K562 (cell line): ENCODE measurements at regions not wholly inside any gene's neighbourhood (a gene's known extent, or its start where the extent isn't known, plus 50 kb on each side); places are given as distances from the start of the nearest gene placed in this dataset.

Source experiments
- CC2D1A ChIP-seq: fragments of 450-650 bp; IDR thresholded peaks from 2 replicates; pipeline ENCODE4 v1.6.1; 2017; ENCODE audit warnings: mild to moderate bottlenecking
- GTF2F1 ChIP-seq: IDR thresholded peaks from 2 replicates; pipeline ENCODE4 v1.6.1; 2011; ENCODE audit warnings: low read depth, low read length, improper control_type of control experiment
- KAT2B ChIP-seq: IDR thresholded peaks from one replicate; pipeline ENCODE4 v1.6.1; 2012; ENCODE audit warnings: low read depth, mild to moderate bottlenecking, control low read depth, inconsistent platforms, low read length, moderate library complexity
- MYBL2 ChIP-seq, 2 experiments: fragments of 450-650 bp in 1 of 2; sonication (generic) in 1 of 2; formaldehyde crosslinking in 1 of 2; IDR thresholded peaks; 2 replicates each; pipeline versions ENCODE4 v1.6.1 to v1.8.1; 2017 to 2022; ENCODE audit warnings: borderline replicate concordance in 1 of 2, inconsistent platforms in 1 of 2, low read depth in 1 of 2, mild to moderate bottlenecking in 1 of 2, missing genetic modification reagents in 1 of 2, moderate library complexity in 1 of 2
- SMAD3 ChIP-seq: fragments of 450-650 bp; formaldehyde crosslinking; conservative IDR thresholded peaks from 2 replicates; pipeline ENCODE4 v1.4.0; 2020; ENCODE audit warnings: mild to moderate bottlenecking
- YBX1 ChIP-seq: fragments of 450-650 bp; IDR thresholded peaks from 2 replicates; pipeline ENCODE4 v1.7.1; 2016; ENCODE audit warnings: mild to moderate bottlenecking
- ZFX ChIP-seq: sonication (generic); formaldehyde crosslinking; IDR thresholded peaks from 2 replicates; pipeline ENCODE4 v1.8.0; 2022; ENCODE audit warnings: mild to moderate bottlenecking, missing genetic modification reagents, moderate library complexity
- TF ChIP-seq, protein P1 (sequence below): sonication (generic); formaldehyde crosslinking; IDR thresholded peaks from 2 replicates; pipeline ENCODE4 v1.8.0; 2022; ENCODE audit warnings: mild to moderate bottlenecking, missing genetic modification reagents
- TF ChIP-seq, protein P2 (sequence below): sonication (generic); formaldehyde crosslinking; IDR thresholded peaks from 2 replicates; pipeline ENCODE4 v1.8.0; 2022; ENCODE audit warnings: mild to moderate bottlenecking, missing genetic modification reagents, borderline replicate concordance
- TF ChIP-seq, protein P3 (sequence below): sonication (generic); formaldehyde crosslinking; IDR thresholded peaks from 2 replicates; pipeline ENCODE4 v1.8.0; 2022; ENCODE audit warnings: mild to moderate bottlenecking, missing genetic modification reagents

DNA sequence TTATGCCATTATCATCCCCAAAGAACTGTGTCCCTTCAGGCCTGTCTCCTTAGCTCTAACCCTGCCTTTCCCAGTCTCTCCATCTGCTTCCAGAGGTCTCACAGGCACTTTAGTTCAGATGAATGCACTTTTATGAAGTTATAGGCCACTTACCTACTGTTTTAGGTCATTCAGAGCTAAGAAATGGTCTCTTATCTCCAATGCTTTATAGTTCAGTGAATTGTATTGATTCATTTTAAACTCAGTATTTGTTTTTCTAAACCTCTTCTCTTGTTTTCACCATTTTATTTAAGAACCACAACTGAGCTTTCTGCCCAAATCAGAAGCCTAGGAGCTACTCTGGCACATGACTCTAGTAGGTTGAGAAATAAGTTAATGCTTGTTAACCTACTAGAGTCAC, 197.5 kb upstream of the ATP2B1 start:
- TF ChIP-seq KAT2B (no peak), SMAD3 (no peak), CC2D1A (no peak), ZFX (CRISPR knock-in tag) (no peak), MYBL2 (IDR thresholded peaks at IDR 0.05; ENCODE audit: low read depth) (no peak), MYBL2 (CRISPR knock-in tag; IDR thresholded peaks at IDR 0.05; ENCODE audit: borderline replicate concordance) (no peak), YBX1 (no peak), GTF2F1 (no peak)
- TF ChIP-seq, protein P1, sequence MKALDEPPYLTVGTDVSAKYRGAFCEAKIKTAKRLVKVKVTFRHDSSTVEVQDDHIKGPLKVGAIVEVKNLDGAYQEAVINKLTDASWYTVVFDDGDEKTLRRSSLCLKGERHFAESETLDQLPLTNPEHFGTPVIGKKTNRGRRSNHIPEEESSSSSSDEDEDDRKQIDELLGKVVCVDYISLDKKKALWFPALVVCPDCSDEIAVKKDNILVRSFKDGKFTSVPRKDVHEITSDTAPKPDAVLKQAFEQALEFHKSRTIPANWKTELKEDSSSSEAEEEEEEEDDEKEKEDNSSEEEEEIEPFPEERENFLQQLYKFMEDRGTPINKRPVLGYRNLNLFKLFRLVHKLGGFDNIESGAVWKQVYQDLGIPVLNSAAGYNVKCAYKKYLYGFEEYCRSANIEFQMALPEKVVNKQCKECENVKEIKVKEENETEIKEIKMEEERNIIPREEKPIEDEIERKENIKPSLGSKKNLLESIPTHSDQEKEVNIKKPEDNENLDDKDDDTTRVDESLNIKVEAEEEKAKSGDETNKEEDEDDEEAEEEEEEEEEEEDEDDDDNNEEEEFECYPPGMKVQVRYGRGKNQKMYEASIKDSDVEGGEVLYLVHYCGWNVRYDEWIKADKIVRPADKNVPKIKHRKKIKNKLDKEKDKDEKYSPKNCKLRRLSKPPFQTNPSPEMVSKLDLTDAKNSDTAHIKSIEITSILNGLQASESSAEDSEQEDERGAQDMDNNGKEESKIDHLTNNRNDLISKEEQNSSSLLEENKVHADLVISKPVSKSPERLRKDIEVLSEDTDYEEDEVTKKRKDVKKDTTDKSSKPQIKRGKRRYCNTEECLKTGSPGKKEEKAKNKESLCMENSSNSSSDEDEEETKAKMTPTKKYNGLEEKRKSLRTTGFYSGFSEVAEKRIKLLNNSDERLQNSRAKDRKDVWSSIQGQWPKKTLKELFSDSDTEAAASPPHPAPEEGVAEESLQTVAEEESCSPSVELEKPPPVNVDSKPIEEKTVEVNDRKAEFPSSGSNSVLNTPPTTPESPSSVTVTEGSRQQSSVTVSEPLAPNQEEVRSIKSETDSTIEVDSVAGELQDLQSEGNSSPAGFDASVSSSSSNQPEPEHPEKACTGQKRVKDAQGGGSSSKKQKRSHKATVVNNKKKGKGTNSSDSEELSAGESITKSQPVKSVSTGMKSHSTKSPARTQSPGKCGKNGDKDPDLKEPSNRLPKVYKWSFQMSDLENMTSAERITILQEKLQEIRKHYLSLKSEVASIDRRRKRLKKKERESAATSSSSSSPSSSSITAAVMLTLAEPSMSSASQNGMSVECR (CRISPR knock-in tag): no peak
- TF ChIP-seq, protein P2, sequence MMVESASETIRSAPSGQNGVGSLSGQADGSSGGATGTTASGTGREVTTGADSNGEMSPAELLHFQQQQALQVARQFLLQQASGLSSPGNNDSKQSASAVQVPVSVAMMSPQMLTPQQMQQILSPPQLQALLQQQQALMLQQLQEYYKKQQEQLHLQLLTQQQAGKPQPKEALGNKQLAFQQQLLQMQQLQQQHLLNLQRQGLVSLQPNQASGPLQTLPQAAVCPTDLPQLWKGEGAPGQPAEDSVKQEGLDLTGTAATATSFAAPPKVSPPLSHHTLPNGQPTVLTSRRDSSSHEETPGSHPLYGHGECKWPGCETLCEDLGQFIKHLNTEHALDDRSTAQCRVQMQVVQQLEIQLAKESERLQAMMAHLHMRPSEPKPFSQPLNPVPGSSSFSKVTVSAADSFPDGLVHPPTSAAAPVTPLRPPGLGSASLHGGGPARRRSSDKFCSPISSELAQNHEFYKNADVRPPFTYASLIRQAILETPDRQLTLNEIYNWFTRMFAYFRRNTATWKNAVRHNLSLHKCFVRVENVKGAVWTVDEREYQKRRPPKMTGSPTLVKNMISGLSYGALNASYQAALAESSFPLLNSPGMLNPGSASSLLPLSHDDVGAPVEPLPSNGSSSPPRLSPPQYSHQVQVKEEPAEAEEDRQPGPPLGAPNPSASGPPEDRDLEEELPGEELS (CRISPR knock-in tag): no peak
- TF ChIP-seq, protein P3, sequence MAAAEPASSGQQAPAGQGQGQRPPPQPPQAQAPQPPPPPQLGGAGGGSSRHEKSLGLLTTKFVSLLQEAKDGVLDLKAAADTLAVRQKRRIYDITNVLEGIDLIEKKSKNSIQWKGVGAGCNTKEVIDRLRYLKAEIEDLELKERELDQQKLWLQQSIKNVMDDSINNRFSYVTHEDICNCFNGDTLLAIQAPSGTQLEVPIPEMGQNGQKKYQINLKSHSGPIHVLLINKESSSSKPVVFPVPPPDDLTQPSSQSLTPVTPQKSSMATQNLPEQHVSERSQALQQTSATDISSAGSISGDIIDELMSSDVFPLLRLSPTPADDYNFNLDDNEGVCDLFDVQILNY: no peak
